ENCODE measurements at regions not wholly inside any gene's neighbourhood (a gene's known extent, or its start where the extent isn't known, plus 50 kb on each side); places are given as distances from the start of the nearest gene placed in this dataset.

GRCh38 chr17:70327279-70327678, 157.9 kb downstream of the KCNJ2 start (continued):
- TF ChIP-seq CHD7 (IDR thresholded peaks at IDR 0.05; ENCODE audit: insufficient replicate concordance, low read length): no peak
- TF ChIP-seq TAF1 (IDR thresholded peaks at IDR 0.05; ENCODE audit: low read depth, low read length): no peak
